AG09319 (cell line): ENCODE measurements at regions not wholly inside any gene's neighbourhood (a gene's known extent, or its start where the extent isn't known, plus 50 kb on each side); places are given as distances from the start of the nearest gene placed in this dataset.

ENCODE experiments used
- DNase-seq: peaks from one replicate; pipeline ENCODE4 v3.0.0-alpha.2; 2010; ENCODE audit warnings: low read depth; ENCODE audit errors: extremely low read depth
- CTCF ChIP-seq: IDR thresholded peaks from 2 replicates; pipeline ENCODE4 v1.5.1; 2011; ENCODE audit warnings: low read depth, mild to moderate bottlenecking, inconsistent platforms, low read length, moderate library complexity

- no peak for DNase-seq
- TF ChIP-seq CTCF: no peak
These were observed 176.1 kb downstream of the IGLL1 start for GRCh38 chr22:23403720-23404688.

- no peak for DNase-seq
These were observed 176.9 kb downstream of the IGLL1 start for GRCh38 chr22:23403152-23403719.

GRCh38 chr22:23402275-23403151 lies 177.6 kb downstream of the IGLL1 start:
- TF ChIP-seq CTCF: peak; percentile 21
- no peak for DNase-seq

More at GRCh38 chr22:23403152-23403719, 176.9 kb downstream of the IGLL1 start:
- TF ChIP-seq CTCF: no peak

GRCh38 chr22:23401910-23402274 lies 178.2 kb downstream of the IGLL1 start:
- TF ChIP-seq CTCF: no peak
- DNase-seq: no peak

GRCh38 chr22:23401111-23401909 lies 178.8 kb downstream of the IGLL1 start:
- peak; percentile 10 for DNase-seq
- no peak for TF ChIP-seq CTCF

- TF ChIP-seq CTCF: no peak
- no peak for DNase-seq
These were observed 179.7 kb downstream of the IGLL1 start for GRCh38 chr22:23400286-23400981.
